Effector memory CD8-positive, alpha-beta T cell (primary cell): ENCODE measurements at regions not wholly inside any gene's neighbourhood (a gene's known extent, or its start where the extent isn't known, plus 50 kb on each side); places are given as distances from the start of the nearest gene placed in this dataset.
"Not testable (repeated sequence)": the region's sequence is repeated elsewhere in the genome, so short reads cannot be mapped to it uniquely, and the experiment has no call there.

Experiments
- ATAC-seq: fragments of 150-1000 bp; cut with Tn5 transposase; replicated peaks from 2 replicates; pipeline ENCODE4 v1.10.0; 2021; ENCODE audit warnings: mild to moderate bottlenecking, moderate library complexity
- DNase-seq, 3 experiments: peaks; one replicate each; pipeline ENCODE4 v3.0.0; 2021
- H3K27ac Mint-ChIP-seq, 2 donors: one replicate each; pipeline ENCODE4 v1.8.0; 2022; ENCODE audit warnings: mild to moderate bottlenecking in 2 of 2, mixed read lengths in 2 of 2, moderate library complexity in 2 of 2
- H3K27me3 Mint-ChIP-seq, 2 donors: one replicate each; pipeline ENCODE4 v1.8.0; 2022; ENCODE audit warnings: mixed read lengths in 2 of 2
- H3K36me3 Mint-ChIP-seq: one replicate; pipeline ENCODE4 v1.8.0; 2022; ENCODE audit warnings: mild to moderate bottlenecking, moderate library complexity, mixed read lengths; ENCODE audit not compliant: insufficient read depth
- H3K4me1 Mint-ChIP-seq, 2 donors: one replicate each; pipeline ENCODE4 v1.8.0; 2022; ENCODE audit warnings: low read depth in 2 of 2, mixed read lengths in 2 of 2
- H3K4me3 Mint-ChIP-seq, 2 donors: one replicate each; pipeline ENCODE4 v1.8.0; 2022; ENCODE audit warnings: mild to moderate bottlenecking in 2 of 2, mixed read lengths in 2 of 2, moderate library complexity in 2 of 2
- H3K9me3 Mint-ChIP-seq, 2 donors: one replicate each; pipeline ENCODE4 v1.8.0; 2022; ENCODE audit warnings: mixed read lengths in 2 of 2

DNA sequence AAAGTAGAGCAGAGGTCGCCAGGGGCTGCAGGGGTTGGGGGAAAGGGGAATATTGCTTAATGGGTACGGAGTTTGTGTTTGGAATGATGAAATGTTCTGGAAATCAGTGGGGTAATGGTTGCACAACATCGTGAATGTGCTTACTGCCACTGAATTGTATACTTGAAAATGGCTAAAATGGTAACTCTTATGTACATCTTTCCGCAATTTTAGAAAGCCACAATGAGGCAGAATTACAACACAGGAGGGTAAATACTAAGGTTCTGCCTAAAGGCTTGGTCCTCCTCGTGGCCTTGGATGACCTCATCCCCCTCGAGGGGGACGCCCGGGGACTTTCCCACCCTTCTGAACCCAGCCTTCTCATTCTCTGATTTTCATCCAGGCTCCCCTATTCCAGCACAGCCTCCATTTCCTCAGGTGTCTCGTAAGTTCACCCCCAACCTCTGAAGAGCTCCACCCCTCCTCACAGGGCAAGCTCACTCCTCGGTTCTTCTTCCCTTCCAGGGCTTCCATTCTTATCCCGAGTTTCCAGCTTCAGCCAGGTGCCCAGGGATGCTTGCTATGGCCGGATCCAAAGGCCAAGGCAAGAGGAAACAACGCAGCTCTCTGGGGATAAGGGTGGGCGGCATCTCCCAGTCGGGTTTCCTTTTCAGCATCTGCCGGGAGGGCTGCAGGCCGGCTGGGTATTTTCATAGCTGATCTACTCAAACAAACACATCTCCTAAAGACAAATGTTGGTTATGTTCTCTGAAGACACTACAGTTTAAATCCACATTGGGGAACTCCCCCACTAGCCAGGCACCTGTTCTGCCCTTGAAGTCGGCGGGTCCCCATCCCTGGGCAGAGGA is 71.3 kb upstream of the ACSL1 start:
- peaks cover 0 to 6% of the 10 kb centered on the region in 2 donors for H3K4me1 Mint-ChIP-seq
- H3K36me3 Mint-ChIP-seq, result no peaks in the 10 kb centered on the region
- H3K27me3 Mint-ChIP-seq, result peaks cover 42 to 67% of the 10 kb centered on the region in 2 donors
- ATAC-seq (no peak), DNase-seq (no peak)
- no peak overlapping the region for H3K4me3 Mint-ChIP-seq
- no peaks in the 10 kb centered on the region for H3K9me3 Mint-ChIP-seq
- no peak overlapping the region for H3K27ac Mint-ChIP-seq

DNA sequence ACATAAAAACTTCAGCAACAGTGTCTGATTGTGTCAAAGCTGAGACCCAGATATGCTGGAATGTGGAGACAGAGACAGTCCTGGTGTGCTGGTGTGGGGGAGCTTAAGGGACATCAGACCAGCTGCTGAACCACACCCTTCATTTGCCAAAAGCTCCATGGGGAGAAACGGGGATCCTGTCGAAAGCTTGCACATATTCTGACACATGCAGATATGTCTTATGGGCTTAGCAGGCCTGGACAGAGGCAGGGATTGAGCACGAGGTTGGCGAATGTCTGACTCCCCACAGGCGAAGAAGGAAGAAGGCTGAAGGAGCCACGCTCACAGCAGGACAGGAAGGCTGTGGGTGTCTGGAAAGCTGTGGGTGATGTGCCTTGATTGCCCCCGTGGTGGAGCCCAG is 72.1 kb upstream of the ACSL1 start:
- H3K4me3 Mint-ChIP-seq, result no peak overlapping the region
- H3K27ac Mint-ChIP-seq, result no peak overlapping the region
- H3K36me3 Mint-ChIP-seq, result no peaks in the 10 kb centered on the region
- peaks cover 0 to 6% of the 10 kb centered on the region in 2 donors for H3K4me1 Mint-ChIP-seq
- H3K27me3 Mint-ChIP-seq, result peaks cover 42 to 67% of the 10 kb centered on the region in 2 donors
- ATAC-seq (no peak), DNase-seq (no peak)
- H3K9me3 Mint-ChIP-seq, result no peaks in the 10 kb centered on the region

DNA sequence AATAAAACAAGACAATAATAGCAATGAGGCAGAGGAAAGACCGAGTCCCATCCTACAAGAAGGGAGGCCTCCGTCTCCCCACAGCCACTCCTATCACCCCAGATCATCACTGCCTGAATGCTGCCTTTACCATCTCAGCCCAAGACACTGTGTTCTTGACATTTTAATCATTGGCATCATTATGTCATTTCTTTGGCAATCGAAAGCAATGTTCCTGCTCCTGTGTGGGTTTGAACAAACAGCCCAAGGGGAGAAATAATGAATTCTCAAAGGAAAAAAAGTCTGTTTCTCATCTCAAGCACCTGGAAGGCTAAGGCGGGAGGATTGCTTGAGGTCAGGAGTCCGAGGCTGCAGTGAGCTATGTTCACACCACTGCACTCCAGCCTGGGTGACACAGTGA is 73.0 kb upstream of the ACSL1 start:
- no peak for DNase-seq
- H3K4me1 Mint-ChIP-seq, result peaks cover 0 to 6% of the 10 kb centered on the region in 2 donors
- no peak overlapping the region for H3K27ac Mint-ChIP-seq
- no peak overlapping the region for H3K4me3 Mint-ChIP-seq
- no peak for ATAC-seq
- peaks cover 39 to 61% of the 10 kb centered on the region in 2 donors for H3K27me3 Mint-ChIP-seq
- no peaks in the 10 kb centered on the region for H3K9me3 Mint-ChIP-seq
- no peaks in the 10 kb centered on the region for H3K36me3 Mint-ChIP-seq

DNA sequence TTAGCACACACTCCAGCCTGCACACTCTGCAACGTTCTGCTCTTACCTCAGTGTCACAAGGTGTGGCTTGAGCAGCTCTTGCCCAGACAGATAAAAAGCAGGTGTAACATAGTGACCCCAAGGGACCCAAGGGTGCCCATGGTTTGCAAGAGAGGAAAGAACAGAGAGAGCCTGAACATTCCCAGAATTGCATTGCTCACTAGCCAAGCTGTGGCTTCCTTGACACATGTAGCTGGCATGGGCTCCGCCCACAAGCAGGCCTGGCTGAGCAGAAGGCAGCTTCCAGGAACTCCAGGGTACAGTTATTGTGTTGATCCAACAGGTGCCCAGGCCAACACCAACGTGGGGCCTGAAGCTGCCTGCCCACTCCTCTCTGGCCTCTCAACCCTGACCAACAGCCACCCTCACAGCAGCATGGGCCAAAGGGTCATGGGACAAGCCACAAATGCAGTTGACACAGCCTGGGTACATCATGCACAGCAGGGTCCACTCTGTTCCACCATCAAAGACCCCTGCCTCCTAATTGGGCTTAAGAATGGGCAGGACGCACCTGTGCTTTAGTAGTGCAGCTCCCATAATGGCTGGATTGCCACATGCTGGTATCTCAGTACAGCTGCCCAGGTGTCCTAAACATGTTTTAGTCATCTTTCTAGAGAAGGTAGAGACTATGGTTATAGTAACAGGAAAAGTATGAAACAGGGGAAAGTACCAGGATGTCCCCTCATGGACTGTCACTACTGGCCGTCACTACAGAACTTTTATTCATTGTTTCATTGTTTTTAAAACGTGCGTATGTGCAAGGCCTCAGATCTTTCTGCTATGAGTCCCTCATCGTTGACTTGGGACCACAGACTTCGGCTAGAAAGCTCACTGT is 73.7 kb upstream of the ACSL1 start:
- Mint-ChIP-seq H3K4me1 (peaks cover 0 to 6% of the 10 kb centered on the region in 2 donors), H3K27ac (no peak overlapping the region), H3K9me3 (no peaks in the 10 kb centered on the region), H3K27me3 (peaks cover 31 to 54% of the 10 kb centered on the region in 2 donors), H3K36me3 (no peaks in the 10 kb centered on the region), H3K4me3 (no peak overlapping the region)
- ATAC-seq (no peak), DNase-seq (no peak)

DNA sequence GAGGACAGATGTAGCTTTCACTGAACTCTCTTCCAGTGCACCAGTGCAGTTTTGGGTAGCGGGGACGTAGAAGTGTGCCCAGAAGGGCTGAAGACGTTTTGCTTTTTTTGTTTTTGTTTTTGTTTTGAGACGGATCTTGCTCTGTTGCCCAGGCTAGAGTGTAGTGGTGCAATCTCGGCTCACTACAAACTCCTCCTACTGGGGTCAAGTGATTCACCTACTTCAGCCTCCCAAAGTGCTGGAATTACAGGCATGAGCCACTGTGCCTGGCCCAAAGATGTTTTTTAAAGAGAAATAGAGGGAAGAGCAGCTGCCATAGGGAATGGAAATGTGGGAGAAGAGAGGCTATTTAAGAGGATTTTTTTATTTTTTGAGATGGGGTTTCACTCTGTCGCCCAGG is 74.4 kb upstream of the ACSL1 start:
- Mint-ChIP-seq H3K27me3 (peaks cover 25 to 48% of the 10 kb centered on the region in 2 donors), H3K4me1 (peaks cover 0 to 6% of the 10 kb centered on the region in 2 donors), H3K36me3 (no peaks in the 10 kb centered on the region), H3K4me3 (no peak overlapping the region), H3K27ac (no peak overlapping the region), H3K9me3 (no peaks in the 10 kb centered on the region)
- no peak for DNase-seq
- no peak for ATAC-seq

DNA sequence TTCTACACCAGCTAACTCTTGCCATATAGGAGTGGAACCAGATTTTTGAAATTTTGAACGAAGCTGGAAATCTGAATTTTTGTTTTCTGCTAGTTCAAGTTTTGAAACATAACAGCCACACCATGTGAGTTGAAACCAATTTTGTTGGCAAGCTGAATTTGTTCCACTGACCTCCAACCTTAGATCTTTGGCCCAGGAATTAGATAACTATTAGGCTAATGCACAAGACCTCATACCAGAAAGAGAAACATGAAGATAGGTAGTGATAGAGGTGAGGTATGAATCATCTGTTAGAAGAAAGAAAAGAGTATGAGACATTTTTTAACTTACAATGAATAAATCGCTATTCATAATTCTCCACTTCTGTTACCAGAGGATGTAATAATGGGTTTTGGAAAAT is 76.8 kb upstream of the ACSL1 start:
- DNase-seq (no peak), ATAC-seq (no peak)
- Mint-ChIP-seq H3K9me3 (no peaks in the 10 kb centered on the region), H3K4me1 (peaks cover 0 to 3% of the 10 kb centered on the region in 2 donors), H3K27me3 (peaks cover 13 to 29% of the 10 kb centered on the region in 2 donors), H3K27ac (no peak overlapping the region), H3K4me3 (no peak overlapping the region), H3K36me3 (no peaks in the 10 kb centered on the region)

DNA sequence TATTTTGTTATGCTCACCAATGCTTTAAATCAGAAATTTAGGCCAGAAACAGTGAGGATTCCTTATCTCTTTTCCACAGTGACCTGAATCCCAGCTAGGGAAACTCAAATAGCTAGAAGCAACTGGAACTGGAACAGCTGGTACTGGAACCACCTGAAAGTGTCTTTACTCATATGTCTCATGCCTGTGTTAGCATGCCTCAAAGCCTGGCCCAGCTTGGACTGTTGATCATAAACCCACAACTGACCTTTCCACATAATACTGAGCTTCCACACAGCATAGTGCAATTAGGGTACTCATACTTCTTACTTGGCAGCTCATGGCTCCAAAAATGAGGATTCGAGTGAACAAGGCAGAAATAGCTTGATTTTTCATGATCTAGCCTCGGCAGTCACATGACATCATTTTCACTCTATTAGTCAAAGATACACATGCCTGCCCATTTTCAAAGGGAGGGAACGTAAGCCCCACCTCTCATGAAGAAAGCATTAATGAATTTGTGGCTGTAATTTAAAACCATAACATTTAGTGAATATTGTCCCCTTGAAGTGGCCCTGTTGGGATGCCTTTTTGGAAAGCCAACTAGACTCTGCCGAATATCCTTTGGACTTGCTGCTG is 80.8 kb upstream of the ACSL1 start:
- H3K27ac Mint-ChIP-seq, result no peak overlapping the region
- ATAC-seq, result no peak
- DNase-seq, result no peak
- H3K9me3 Mint-ChIP-seq, result no peaks in the 10 kb centered on the region
- H3K4me1 Mint-ChIP-seq, result peaks cover 3 to 5% of the 10 kb centered on the region in 2 donors
- H3K4me3 Mint-ChIP-seq, result no peak overlapping the region
- no peaks in the 10 kb centered on the region for H3K36me3 Mint-ChIP-seq
- peaks cover under 1 to 8% of the 10 kb centered on the region in 2 donors for H3K27me3 Mint-ChIP-seq

DNA sequence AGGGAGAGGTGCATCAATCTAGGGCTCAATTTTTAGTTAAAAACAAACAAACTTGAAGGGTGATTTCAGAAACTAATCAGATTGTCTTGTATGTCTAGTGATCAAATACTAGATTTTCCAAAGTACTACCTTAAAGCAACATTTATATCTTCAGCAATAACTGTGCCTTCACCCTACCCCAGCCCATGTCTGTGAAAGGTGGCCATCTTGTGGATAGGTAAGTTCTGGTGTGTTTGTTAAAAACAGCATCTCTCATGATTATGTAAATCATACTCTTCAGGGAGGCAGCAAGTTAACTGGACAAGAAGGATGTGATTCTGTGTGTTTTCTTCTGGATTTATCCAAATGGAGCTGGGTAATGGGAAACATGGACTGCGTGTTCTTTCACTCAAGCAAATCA is 81.4 kb upstream of the ACSL1 start:
- Mint-ChIP-seq H3K4me3 (no peak overlapping the region), H3K27me3 (peaks cover 7 to 15% of the 10 kb centered on the region in 2 donors), H3K9me3 (peaks cover 2 to 5% of the 10 kb centered on the region in 2 donors), H3K27ac (no peak overlapping the region), H3K36me3 (no peaks in the 10 kb centered on the region), H3K4me1 (peaks cover 3 to 5% of the 10 kb centered on the region in 2 donors)
- DNase-seq (no peak), ATAC-seq (no peak)

DNA sequence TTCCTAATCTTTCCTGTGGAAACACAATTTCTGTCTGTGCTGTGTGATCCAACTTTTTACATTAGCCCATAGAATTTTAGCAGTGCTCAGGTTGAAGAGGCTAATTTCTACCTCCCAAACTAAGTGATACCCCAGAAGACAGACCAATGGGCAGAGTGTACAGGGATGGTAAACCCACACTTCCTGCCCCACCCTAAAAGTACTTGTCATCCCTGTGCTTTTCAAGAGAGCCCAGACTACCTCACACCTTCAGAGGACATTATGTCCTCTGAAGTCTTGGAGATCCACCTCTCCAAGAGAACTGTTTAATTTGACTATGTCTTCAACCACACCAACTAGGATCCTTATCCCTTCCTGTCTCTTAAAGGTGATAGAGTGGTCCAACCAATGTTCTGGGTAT is 82.0 kb upstream of the ACSL1 start:
- H3K36me3 Mint-ChIP-seq, result no peaks in the 10 kb centered on the region
- H3K4me3 Mint-ChIP-seq, result no peak overlapping the region
- H3K4me1 Mint-ChIP-seq, result peaks cover 3 to 5% of the 10 kb centered on the region in 2 donors
- no peak overlapping the region for H3K27ac Mint-ChIP-seq
- DNase-seq, result no peak
- H3K9me3 Mint-ChIP-seq, result peaks cover 3 to 9% of the 10 kb centered on the region in 2 donors
- no peak for ATAC-seq
- H3K27me3 Mint-ChIP-seq, result peaks cover 12 to 18% of the 10 kb centered on the region in 2 donors

DNA sequence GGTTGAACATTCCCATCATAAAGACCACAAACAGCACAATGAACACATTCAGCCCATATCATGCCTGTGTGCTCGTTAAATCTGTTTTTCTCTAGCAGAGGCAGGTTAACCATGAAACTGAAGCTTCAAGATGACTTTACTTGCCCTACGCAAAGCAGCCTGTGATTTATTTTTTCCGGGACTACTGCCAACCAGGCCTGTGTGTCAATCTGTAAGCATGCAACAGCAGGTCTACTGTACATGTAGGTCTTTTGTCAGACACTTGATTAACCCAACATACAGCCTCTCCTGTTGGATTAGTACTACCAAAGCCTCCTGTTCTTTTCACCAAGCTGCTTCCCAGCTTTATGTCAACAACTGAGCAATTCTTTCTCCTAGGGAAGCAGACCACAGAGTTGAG is 85.5 kb upstream of the ACSL1 start:
- H3K36me3 Mint-ChIP-seq, result no peaks in the 10 kb centered on the region
- H3K9me3 Mint-ChIP-seq, result peaks cover 3 to 9% of the 10 kb centered on the region in 2 donors
- H3K27me3 Mint-ChIP-seq, result peaks cover 29 to 30% of the 10 kb centered on the region in 2 donors
- H3K27ac Mint-ChIP-seq, result no peak overlapping the region
- peaks cover 3 to 5% of the 10 kb centered on the region in 2 donors for H3K4me1 Mint-ChIP-seq
- DNase-seq, result no peak
- ATAC-seq, result no peak
- no peak overlapping the region for H3K4me3 Mint-ChIP-seq

DNA sequence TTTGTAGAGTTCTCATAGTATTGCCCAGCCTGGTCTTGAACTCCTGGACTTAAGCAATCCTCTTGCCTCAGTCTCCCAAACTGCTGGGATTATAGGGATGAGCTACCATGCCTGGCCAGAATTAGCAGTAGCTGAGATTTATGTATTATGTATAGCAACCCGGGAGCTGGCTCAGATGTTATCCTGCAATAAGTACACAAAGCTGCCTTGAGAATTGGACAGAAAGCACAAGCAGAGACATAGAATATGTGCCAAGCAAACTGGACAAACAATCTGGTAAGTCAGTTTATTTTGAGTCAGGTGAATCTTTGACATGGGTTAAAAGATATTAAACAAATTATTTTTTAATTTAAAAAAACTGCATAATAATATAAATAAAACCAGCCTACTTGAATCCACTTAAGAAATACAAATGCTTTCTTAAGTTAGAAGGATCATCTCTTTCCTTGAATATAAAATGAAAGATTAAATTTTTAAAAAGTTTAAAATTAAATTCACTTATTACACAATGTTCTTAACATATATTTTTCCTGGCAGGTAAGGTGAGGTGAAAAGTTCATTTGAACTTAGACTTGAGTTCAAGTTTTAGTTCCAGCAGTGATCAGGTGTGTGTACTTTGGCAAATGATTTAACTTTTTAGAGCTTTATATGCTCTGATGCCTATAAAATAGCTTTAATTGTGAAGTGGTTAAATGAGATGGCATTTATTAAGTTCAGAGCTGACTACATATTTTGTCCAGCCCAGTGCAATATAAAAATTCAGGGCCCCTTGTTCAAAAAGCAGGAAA is 87.8 kb upstream of the ACSL1 start:
- Mint-ChIP-seq H3K4me1 (no peaks in the 10 kb centered on the region), H3K4me3 (no peak overlapping the region), H3K36me3 (no peaks in the 10 kb centered on the region), H3K9me3 (peaks cover 3 to 9% of the 10 kb centered on the region in 2 donors), H3K27ac (no peak overlapping the region), H3K27me3 (peaks cover 45 to 47% of the 10 kb centered on the region in 2 donors)
- no peak for DNase-seq
- no peak for ATAC-seq

DNA sequence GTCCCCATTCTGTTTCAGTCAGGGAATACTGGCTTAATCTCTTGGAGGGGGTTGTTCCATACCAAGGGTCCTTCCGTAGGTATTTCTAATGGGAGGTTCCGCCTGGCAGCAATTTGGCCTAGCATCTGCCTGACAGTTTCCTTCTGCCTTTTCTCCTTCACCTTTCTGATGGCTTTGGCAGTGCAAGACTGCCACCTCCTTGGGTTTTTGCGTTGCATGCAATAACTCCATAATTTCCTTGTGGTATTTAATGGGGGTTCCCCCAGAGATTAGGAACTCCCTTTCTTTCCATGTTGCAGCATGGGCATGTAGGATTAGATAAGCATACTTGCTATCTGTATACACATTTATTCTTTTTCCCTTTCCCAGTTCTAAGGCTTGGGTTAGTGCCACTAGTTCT is 93.0 kb upstream of the ACSL1 start:
- H3K9me3 Mint-ChIP-seq, ATAC-seq, H3K36me3 Mint-ChIP-seq, H3K4me3 Mint-ChIP-seq, H3K4me1 Mint-ChIP-seq, DNase-seq, H3K27ac Mint-ChIP-seq: not testable (repeated sequence)
- H3K27me3 Mint-ChIP-seq, result peaks cover 30 to 35% of the 10 kb centered on the region in 2 donors

DNA sequence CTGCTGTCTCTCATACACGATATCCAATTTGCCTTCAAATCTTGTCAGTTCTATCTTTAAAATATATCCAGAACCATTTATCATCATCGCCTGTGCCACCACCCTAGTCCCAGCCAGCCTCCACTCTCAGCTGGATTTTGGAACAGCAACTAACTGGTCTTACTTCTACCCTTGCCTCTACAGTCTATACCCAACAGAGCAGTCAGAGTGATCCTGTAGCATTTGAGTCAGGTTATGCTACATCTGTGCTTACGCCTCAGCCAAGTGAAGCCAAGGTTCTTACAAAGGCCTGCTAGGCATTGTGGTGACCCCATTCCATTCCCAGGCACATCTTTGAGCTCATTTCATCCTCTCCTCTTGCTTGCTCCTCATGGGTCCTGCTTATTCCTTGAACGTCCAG is 95.7 kb upstream of the ACSL1 start:
- no peak overlapping the region for H3K27ac Mint-ChIP-seq
- H3K27me3 Mint-ChIP-seq, result peaks cover 15 to 26% of the 10 kb centered on the region in 2 donors
- no peak overlapping the region for H3K4me3 Mint-ChIP-seq
- DNase-seq (no peak), ATAC-seq (no peak)
- H3K4me1 Mint-ChIP-seq, result no peaks in the 10 kb centered on the region
- H3K36me3 Mint-ChIP-seq, result no peaks in the 10 kb centered on the region
- no peaks in the 10 kb centered on the region for H3K9me3 Mint-ChIP-seq
